Activated CD8-positive, alpha-beta T cell treated with anti-CD3 and anti-CD28 coated beads for 36 hours (primary cell): ENCODE measurements at regions not wholly inside any gene's neighbourhood (a gene's known extent, or its start where the extent isn't known, plus 50 kb on each side); places are given as distances from the start of the nearest gene placed in this dataset.

ENCODE experiments used
- ATAC-seq: fragments of 200-7000 bp; cut with Tn5 transposase; one replicate; pipeline ENCODE4 v1.10.0; 2021; ENCODE audit warnings: mild to moderate bottlenecking, moderate library complexity
- CTCF ChIA-PET: fragments of 350-600 bp; sonication (Branson Sonifier 250); formaldehyde crosslinking; loops from one replicate; lab custom pipeline; 2021; ENCODE audit warnings: antibody characterized with exemption; lab: Charles Lee
- POLR2A ChIA-PET: fragments of 350-600 bp; sonication (Branson Sonifier 250); formaldehyde crosslinking; loops from one replicate; lab custom pipeline; 2021; ENCODE audit warnings: antibody characterized with exemption; lab: Charles Lee
- DNase-seq: peaks from one replicate; pipeline ENCODE4 v3.0.0-alpha.2; 2020
- H3K27ac Mint-ChIP-seq: one replicate; pipeline ENCODE4 v1.8.0; 2021; ENCODE audit warnings: mild to moderate bottlenecking, mixed read lengths
- H3K27me3 Mint-ChIP-seq: one replicate; pipeline ENCODE4 v1.8.0; 2021; ENCODE audit warnings: mixed read lengths
- H3K36me3 Mint-ChIP-seq: one replicate; pipeline ENCODE4 v1.8.0; 2021; ENCODE audit warnings: low read depth, mixed read lengths
- H3K4me1 Mint-ChIP-seq: one replicate; pipeline ENCODE4 v1.8.0; 2021; ENCODE audit warnings: low read depth, mixed read lengths
- H3K4me3 Mint-ChIP-seq: one replicate; pipeline ENCODE4 v1.8.0; 2021; ENCODE audit warnings: mild to moderate bottlenecking, moderate library complexity, mixed read lengths
- H3K9me3 Mint-ChIP-seq: one replicate; pipeline ENCODE4 v1.8.0; 2021; ENCODE audit warnings: mixed read lengths
- intact Hi-C: fragments of 100-400 bp; cut with micrococcal nuclease; formaldehyde crosslinking; loops from one replicate; pipeline ENCODE4 v1.10.0; 2022
- TF ChIP-seq, protein P1 (sequence below): fragments of 200-600 bp; IDR thresholded peaks from one replicate; pipeline ENCODE4 v1.8.0; 2022; ENCODE audit warnings: antibody characterized with exemption, mild to moderate bottlenecking

DNA sequence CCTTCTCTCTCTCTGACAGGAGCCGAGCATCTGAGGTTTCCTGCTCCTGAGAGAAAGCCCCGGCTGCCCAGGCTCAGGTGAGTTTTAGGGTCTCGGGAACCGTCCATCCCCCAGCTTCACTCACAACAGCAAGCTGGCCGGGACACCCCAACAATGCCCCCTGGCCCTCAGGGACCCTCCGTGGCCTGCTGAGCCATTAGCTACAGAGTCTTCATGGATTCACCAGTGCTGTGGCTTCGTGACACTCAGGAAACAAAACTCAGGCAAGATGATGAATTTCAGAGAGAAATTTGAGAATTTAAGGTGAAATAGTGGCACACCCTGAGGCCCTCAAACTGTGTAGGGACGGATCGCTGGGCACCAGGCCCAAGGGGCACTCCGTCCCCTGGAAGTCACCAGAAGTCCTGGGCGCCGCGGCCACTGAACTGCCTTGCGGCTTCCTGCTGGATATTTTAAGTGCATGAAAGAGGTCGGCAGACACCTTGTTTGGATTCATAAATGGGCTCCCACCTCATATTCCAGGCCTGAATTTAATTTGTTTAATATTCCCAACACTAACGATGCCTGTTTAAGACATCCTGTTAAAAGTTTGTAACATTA, 368.3 kb upstream of the SALL3 start:
- H3K27me3 Mint-ChIP-seq: peaks cover 3% of the 10 kb centered on the region
- no peak overlapping the region for H3K27ac Mint-ChIP-seq
- H3K4me3 Mint-ChIP-seq: no peak overlapping the region
- DNase-seq: no peak
- ChIA-PET POLR2A (no interaction called here), CTCF (no interaction called here)
- no peak for ATAC-seq
- H3K4me1 Mint-ChIP-seq: no peaks in the 10 kb centered on the region
- intact Hi-C loops: no loop called here
- no peaks in the 10 kb centered on the region for H3K36me3 Mint-ChIP-seq
- TF ChIP-seq, protein P1, sequence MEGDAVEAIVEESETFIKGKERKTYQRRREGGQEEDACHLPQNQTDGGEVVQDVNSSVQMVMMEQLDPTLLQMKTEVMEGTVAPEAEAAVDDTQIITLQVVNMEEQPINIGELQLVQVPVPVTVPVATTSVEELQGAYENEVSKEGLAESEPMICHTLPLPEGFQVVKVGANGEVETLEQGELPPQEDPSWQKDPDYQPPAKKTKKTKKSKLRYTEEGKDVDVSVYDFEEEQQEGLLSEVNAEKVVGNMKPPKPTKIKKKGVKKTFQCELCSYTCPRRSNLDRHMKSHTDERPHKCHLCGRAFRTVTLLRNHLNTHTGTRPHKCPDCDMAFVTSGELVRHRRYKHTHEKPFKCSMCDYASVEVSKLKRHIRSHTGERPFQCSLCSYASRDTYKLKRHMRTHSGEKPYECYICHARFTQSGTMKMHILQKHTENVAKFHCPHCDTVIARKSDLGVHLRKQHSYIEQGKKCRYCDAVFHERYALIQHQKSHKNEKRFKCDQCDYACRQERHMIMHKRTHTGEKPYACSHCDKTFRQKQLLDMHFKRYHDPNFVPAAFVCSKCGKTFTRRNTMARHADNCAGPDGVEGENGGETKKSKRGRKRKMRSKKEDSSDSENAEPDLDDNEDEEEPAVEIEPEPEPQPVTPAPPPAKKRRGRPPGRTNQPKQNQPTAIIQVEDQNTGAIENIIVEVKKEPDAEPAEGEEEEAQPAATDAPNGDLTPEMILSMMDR: no peak
- H3K9me3 Mint-ChIP-seq: peaks cover 12% of the 10 kb centered on the region

DNA sequence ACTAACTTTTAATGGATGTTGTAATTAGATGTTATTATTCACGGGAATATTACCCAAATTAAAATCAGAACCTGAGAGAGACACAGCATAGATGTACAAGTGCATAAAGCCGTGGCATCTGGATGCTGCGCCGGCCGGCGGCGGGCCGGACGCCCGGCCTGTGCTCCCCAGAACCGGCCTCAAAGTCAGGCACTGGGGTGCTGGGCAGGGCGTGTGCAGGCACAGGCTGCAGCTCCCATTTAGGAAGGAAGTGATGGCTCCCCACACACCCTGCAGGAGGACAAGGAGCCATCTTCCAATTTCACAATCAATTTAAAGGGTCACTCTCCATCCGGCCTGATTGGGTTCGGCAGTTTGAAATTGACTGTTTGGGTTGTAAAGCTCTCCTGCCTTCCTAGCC, 367.7 kb upstream of the SALL3 start:
- intact Hi-C loops: no loop called here
- ATAC-seq: no peak
- no peaks in the 10 kb centered on the region for H3K36me3 Mint-ChIP-seq
- no peak overlapping the region for H3K27ac Mint-ChIP-seq
- POLR2A ChIA-PET: no interaction called here
- peaks cover 16% of the 10 kb centered on the region for H3K9me3 Mint-ChIP-seq
- CTCF ChIA-PET: interaction anchor here (0.5 kb wide), 1 partner anchor 375 kb away, joined by 3 read pairs; no protein-coding TSS in a partner anchor
- TF ChIP-seq, protein P1: no peak
- no peak overlapping the region for H3K4me3 Mint-ChIP-seq
- no peaks in the 10 kb centered on the region for H3K4me1 Mint-ChIP-seq
- no peak for DNase-seq
- H3K27me3 Mint-ChIP-seq: peaks cover 3% of the 10 kb centered on the region

DNA sequence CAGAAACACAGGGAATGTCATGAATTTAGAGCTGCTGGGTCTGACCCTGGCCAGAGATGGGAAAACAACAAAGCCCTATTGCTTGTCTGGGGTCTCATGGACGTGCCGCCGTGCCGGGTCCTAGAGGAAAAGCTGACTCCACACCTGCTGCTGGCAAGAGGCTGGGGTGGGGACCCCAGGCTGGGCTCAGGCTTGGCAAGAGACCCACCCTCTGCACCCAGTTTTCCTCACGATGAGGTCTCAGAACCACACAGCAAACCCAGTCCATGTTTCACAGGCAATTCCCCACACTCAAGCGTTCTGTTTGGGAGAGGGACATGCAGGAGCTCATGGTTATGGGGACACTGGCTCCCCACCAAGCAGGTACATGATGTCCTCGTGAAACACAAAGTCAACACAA, 367.3 kb upstream of the SALL3 start:
- no peak for ATAC-seq

DNA sequence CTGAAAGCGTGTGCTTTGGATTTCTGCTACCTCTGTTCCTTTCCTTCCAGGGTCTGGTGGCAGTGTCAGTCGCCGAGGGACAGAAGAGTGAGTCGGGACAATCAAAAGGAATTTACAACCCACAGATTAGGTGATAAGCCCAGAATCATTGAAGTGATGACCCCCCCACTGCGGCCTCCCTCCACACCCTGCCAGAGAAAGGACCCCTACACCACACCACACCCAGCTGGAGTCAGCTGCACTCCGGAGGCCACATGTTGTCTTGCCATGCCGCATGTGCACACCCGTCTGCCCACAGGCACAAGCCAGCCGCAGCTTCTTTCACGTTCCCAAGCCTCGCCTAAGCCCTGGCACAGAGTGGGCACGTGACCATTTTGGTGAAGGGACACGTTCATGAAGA, 366.8 kb upstream of the SALL3 start:
- ATAC-seq (no peak), DNase-seq (no peak)
- intact Hi-C loops: no loop called here
- Mint-ChIP-seq H3K27me3 (peaks cover 3% of the 10 kb centered on the region), H3K27ac (no peak overlapping the region), H3K4me3 (no peak overlapping the region), H3K9me3 (peaks cover 17% of the 10 kb centered on the region), H3K36me3 (no peaks in the 10 kb centered on the region), H3K4me1 (no peaks in the 10 kb centered on the region)
- TF ChIP-seq, protein P1: no peak
- POLR2A ChIA-PET: no interaction called here
- CTCF ChIA-PET: no interaction called here

More for the DNA sequence above, 367.3 kb upstream of the SALL3 start:
- Mint-ChIP-seq H3K4me3 (no peak overlapping the region), H3K27me3 (peaks cover 3% of the 10 kb centered on the region), H3K36me3 (no peaks in the 10 kb centered on the region), H3K4me1 (no peaks in the 10 kb centered on the region), H3K27ac (no peak overlapping the region), H3K9me3 (peaks cover 17% of the 10 kb centered on the region)
- intact Hi-C loops: no loop called here
- DNase-seq: no peak
- TF ChIP-seq, protein P1: no peak
- ChIA-PET POLR2A (no interaction called here), CTCF (interaction anchor here (0.5 kb wide), 1 partner anchor 375 kb away, joined by 3 read pairs; no protein-coding TSS in a partner anchor)

DNA sequence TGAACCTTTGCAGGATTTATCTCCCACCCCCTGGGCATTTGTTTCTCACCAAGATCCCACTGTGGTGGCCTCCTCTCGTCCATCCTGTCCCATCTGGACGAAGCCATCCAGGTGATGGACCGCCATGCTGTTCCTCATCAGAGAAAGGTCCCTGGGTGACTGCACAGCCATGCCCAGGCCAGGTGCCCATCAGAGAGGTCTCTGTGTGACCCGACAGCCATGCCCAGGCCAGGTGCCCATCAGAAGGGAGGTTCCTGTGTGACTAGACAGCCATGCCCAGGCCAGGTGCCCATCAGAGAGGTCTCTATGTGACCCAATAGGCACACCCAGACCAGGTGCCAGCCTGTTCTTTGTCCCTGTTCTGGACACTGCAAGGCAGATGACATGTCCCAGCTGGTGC, 360.9 kb upstream of the SALL3 start:
- intact Hi-C loops: no loop called here
- Mint-ChIP-seq H3K9me3 (peaks cover 12% of the 10 kb centered on the region), H3K27ac (no peak overlapping the region), H3K36me3 (no peaks in the 10 kb centered on the region), H3K27me3 (no peaks in the 10 kb centered on the region), H3K4me1 (no peaks in the 10 kb centered on the region), H3K4me3 (no peak overlapping the region)
- POLR2A ChIA-PET: no interaction called here
- DNase-seq (no peak), ATAC-seq (no peak)
- CTCF ChIA-PET: no interaction called here
- TF ChIP-seq, protein P1: no peak
